Pancreas (tissue), 10 donors: ENCODE measurements at regions not wholly inside any gene's neighbourhood (a gene's known extent, or its start where the extent isn't known, plus 50 kb on each side); places are given as distances from the start of the nearest gene placed in this dataset.

Experiments used
- ATAC-seq, 4 donors: fragments of 200-7000 bp; cut with Tn5 transposase; one replicate each; pipeline versions ENCODE4 v1.8.0 to v1.9.1; 2020; ENCODE audit warnings: mild to moderate bottlenecking in 4 of 4, moderate library complexity in 4 of 4
- DNase-seq, 6 donors: peaks; one replicate each; pipeline ENCODE4 v3.0.0-alpha.2; 2020
- FAIRE-seq: peaks from 2 replicates; lab custom pipeline; 2012; peaks lifted over from hg19 to GRCh38; lab: Jason Lieb, UNC
- H3K27ac ChIP-seq, 4 donors: fragments of 200-600 bp; sonication (generic); 1 replicate in 3 of 4; 2 replicates in 1 of 4; pipeline versions ENCODE4 v1.5.0 to v1.8.0; 2020
- H3K27me3 ChIP-seq, 4 donors: fragments of 200-600 bp; one replicate each; pipeline ENCODE4 v1.8.0; 2021
- H3K36me3 ChIP-seq, 3 donors: fragments of 200-600 bp; sonication (generic) in 1 of 3; one replicate each; pipeline versions ENCODE4 v1.5.0 to v1.8.0; 2020 to 2021
- H3K4me1 ChIP-seq, 3 donors: fragments of 200-600 bp; one replicate each; pipeline ENCODE4 v1.8.0; 2021
- H3K4me3 ChIP-seq, 4 donors: fragments of 200-600 bp; sonication (generic) in 2 of 4; one replicate each; pipeline versions ENCODE4 v1.5.0 to v1.8.0; 2020 to 2021
- H3K9me3 ChIP-seq, 4 donors: fragments of 200-600 bp; one replicate each; pipeline ENCODE4 v1.8.0; 2021
- CTCF ChIP-seq, 4 donors: fragments of 200-600 bp; sonication (generic) in 3 of 4; IDR thresholded peaks; one replicate each; pipeline versions ENCODE4 v1.5.0 to v1.8.0; 2021; ENCODE audit warnings: antibody characterized with exemption in 4 of 4
- WGBS, 2 donors: extraction: QIAGEN DNeasy Blood & Tissue Kit; methylation state at CpG; one replicate each; pipeline ENCODE4 v1.1.7; 2013; 5-methylcytosine and 5-hydroxymethylcytosine counted together
- intact Hi-C, 3 donors: fragments of 100-400 bp; cut with DNase I; formaldehyde crosslinking; loops; one replicate each; pipeline versions ENCODE4 v1.11.1 to v1.14.2; 2022
- donor health status: healthy with polysubstance abuse.
- donor health status: DM: no; HTN: no; CAD: no; lungs with moderate emphysema.
- donor health status: DM: no; HTN: no; CAD: no.
- donor health status: control.
- donor health status: control.
- donor health status: Bipolar disorder and iron deficiency.
- donor health status: DM: yes; HTN: yes; CAD: no.
- donor health status: DM: no; HTN: no; CAD: no.
- donor health status: DM: no; HTN: no; CAD: no.
- donor health status: DM: yes; HTN: yes; CAD: no.

- intact Hi-C loops: no loop called here
- no peak for FAIRE-seq
- H3K36me3 ChIP-seq: no peaks in the 10 kb centered on the region
- H3K4me1 ChIP-seq: no peaks in the 10 kb centered on the region
- no peaks in the 10 kb centered on the region for H3K9me3 ChIP-seq
- WGBS, 2 donors: 75 to 87% methylated on average over 5 of the region's 5 CpGs
- DNase-seq: no peak
- ATAC-seq: no peak
- no peaks in the 10 kb centered on the region for H3K27me3 ChIP-seq
- no peak overlapping the region for H3K27ac ChIP-seq
- TF ChIP-seq CTCF (IDR thresholded peaks at IDR 0.05): no peak
- no peak overlapping the region for H3K4me3 ChIP-seq
These were observed 461.9 kb upstream of the NUDT12 start for GRCh38 chr5:104024538-104024937.

- no peak for TF ChIP-seq CTCF (IDR thresholded peaks at IDR 0.05)
- WGBS, 2 donors: 66 to 78% methylated on average over 2 of the region's 2 CpGs
- Histone ChIP-seq H3K9me3 (no peaks in the 10 kb centered on the region), H3K4me3 (no peak overlapping the region), H3K36me3 (no peaks in the 10 kb centered on the region), H3K4me1 (no peaks in the 10 kb centered on the region), H3K27me3 (no peaks in the 10 kb centered on the region), H3K27ac (no peak overlapping the region)
- intact Hi-C loops: no loop called here
- ATAC-seq (no peak), FAIRE-seq (no peak), DNase-seq (no peak)
These were observed 461.1 kb upstream of the NUDT12 start for GRCh38 chr5:104023739-104024138.

- H3K4me3 ChIP-seq: no peak overlapping the region
- H3K27ac ChIP-seq: no peak overlapping the region
- no peaks in the 10 kb centered on the region for H3K4me1 ChIP-seq
- no peak for FAIRE-seq
- H3K27me3 ChIP-seq: no peaks in the 10 kb centered on the region
- DNase-seq: no peak
- H3K36me3 ChIP-seq: no peaks in the 10 kb centered on the region
- intact Hi-C loops: no loop called here
- WGBS, 2 donors: 51 to 66% methylated on average over 2 of the region's 2 CpGs
- TF ChIP-seq CTCF (IDR thresholded peaks at IDR 0.05): no peak
- no peak for ATAC-seq
- no peaks in the 10 kb centered on the region for H3K9me3 ChIP-seq
These were observed 457.4 kb upstream of the NUDT12 start for GRCh38 chr5:104019956-104020355.

- DNase-seq (no peak), ATAC-seq (no peak), FAIRE-seq (no peak)
- Histone ChIP-seq H3K27me3 (no peaks in the 10 kb centered on the region), H3K27ac (no peak overlapping the region), H3K4me1 (no peaks in the 10 kb centered on the region), H3K4me3 (no peak overlapping the region), H3K36me3 (no peaks in the 10 kb centered on the region), H3K9me3 (no peaks in the 10 kb centered on the region)
- no peak for TF ChIP-seq CTCF (IDR thresholded peaks at IDR 0.05)
- intact Hi-C loops: no loop called here
These were observed 455.7 kb upstream of the NUDT12 start for GRCh38 chr5:104018299-104018698.

GRCh38 chr5:104016646-104017045 lies 454.1 kb upstream of the NUDT12 start:
- no peaks in the 10 kb centered on the region for H3K27me3 ChIP-seq
- H3K9me3 ChIP-seq: no peaks in the 10 kb centered on the region
- H3K4me1 ChIP-seq: no peaks in the 10 kb centered on the region
- DNase-seq (no peak), ATAC-seq (no peak), FAIRE-seq (no peak)
- 72 to 87% methylated on average over 3 of the region's 3 CpGs for WGBS, 2 donors
- H3K27ac ChIP-seq: no peak overlapping the region
- H3K36me3 ChIP-seq: no peaks in the 10 kb centered on the region
- intact Hi-C loops: no loop called here
- no peak for TF ChIP-seq CTCF (IDR thresholded peaks at IDR 0.05)
- no peak overlapping the region for H3K4me3 ChIP-seq
